ENCODE measurements at regions not wholly inside any gene's neighbourhood (a gene's known extent, or its start where the extent isn't known, plus 50 kb on each side); places are given as distances from the start of the nearest gene placed in this dataset.

DNA sequence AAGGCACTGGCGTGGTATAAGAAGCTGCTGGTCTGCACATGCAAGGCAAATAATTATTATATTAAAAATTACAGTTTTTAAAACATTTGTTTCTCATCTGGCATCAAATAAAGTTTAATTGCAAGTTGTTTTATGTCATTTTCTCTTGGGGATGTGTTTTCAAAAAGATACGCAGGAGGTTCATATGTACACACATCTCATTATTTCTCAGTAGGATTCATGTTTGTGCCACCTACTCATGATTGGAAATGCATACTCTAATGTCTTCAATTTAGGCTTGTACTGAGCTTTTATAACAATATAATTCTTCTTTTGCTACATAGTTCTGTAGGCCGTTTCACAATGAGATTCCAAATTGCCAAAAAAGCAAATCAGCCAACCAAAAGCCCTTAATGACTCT lies 244.2 kb upstream of the MEF2C start:
- DNase-seq (ENCODE audit: low spot score) = no peak

DNA sequence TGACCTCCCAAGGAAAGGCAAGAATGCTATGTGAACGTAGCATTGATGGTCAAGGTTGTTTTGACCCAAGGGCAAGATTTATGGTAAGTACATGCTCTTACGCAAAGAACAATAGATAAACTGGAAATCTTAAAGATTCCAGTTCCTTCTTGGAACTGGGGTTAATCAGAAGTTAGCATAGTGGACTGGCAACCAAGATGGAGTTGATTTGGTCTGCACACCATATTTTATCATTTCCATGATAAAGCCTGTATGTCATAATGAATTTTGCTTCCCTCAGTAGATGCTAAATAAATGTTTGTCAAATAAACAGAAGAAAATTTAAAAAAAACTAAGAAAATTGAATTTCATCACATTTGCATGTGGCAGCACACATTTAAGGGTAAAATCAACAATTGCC lies 242.4 kb upstream of the MEF2C start:
- no peak for DNase-seq (ENCODE audit: low spot score)

DNA sequence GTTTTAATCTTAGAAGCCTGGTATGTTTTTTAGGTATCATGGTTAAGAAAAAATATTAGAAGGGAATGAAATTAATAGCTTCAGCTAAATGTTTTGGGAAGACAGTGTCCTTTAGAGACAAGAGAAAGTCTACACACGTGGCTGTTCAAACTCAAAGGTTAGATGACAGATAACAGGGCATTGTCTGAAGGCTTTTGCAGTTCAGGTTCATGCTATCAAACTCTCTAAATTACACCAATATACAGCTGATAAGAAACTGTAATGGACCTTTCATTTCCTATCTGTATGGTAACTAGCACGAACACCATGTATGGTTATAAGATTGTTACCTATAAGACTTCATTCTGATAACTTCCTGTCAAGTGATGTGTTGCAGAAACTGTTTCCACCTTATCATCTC lies 240.6 kb upstream of the MEF2C start:
- DNase-seq (ENCODE audit: low spot score) = no peak

DNA sequence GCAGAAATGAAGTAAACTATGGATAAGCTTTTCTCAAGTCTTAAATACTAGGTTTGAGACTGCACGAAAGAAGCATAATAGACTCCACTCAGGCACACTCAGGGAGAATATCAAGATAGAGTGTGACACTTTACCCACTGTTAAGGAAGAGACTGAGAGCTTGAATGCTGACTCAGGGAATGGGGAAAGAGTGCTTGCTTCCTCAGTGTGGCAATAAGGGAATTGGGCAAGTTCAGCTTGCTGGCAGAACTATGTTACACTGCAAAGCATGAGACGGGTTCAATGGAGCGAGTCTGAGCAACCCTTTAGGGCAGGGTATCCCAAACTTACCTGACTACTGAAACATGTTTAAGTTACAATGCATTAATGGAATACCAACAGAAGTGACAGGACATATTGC lies 237.7 kb upstream of the MEF2C start:
- peak; percentile 47 for DNase-seq (ENCODE audit: low spot score)

DNA sequence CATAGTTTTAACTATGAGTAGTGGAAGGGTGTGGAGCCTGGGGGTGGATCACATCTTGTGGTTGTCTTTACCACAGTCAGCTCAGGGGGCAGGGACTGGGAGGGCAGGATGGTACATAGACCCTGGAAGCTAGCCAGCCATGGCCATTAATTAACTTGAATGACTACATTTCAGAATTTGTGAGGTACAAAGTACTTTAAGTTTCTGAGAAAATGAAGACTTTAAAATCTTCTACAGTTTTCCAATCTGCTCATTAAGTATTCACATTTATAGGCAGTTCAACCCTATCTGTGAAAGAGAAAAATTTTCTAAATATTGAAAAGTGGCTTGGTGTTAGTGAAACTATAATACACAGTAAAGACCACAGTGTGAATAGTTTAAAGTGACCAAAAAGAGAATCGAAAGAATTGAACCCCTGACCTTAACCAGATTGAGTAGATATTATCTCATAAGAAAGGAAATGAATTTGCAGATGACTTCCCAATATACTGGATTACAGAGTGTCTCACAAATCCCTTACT lies 234.2 kb upstream of the MEF2C start:
- DNase-seq (ENCODE audit: low spot score) = peak; percentile 85

DNA sequence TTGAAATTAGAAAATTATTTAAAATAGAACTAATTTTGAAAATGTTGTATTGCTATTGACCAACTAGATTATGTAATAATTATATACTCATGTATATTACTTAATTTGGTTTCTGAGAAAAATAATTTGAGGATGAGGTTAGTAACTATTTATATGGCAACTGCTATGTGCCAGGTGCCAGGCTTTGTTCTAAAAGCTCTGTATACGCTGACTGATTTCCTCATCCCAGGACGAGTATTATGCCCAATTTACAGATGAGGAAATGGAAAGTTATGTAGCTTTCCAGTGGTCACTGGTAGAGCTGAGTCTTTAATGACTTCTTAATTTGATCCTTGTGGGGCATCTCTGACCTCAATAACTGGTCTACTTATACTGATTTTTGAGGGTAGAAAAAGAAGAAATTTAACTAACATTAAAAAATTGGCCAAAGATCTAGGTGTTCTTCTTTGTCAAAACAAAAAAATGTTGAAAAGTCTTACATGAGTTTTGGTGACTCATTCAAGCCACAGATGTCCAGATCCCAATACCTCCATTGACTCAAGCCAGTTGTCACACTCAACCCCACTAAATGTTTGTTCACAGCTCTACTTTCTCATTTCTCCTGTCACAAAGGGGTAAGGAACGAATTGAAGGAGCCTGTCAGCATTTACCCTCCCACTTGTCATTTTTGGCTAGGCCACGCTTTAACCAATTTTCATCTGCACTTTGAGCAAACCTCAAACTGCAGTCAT lies 228.1 kb upstream of the MEF2C start:
- peak; percentile 6 for DNase-seq (ENCODE audit: low spot score)

DNA sequence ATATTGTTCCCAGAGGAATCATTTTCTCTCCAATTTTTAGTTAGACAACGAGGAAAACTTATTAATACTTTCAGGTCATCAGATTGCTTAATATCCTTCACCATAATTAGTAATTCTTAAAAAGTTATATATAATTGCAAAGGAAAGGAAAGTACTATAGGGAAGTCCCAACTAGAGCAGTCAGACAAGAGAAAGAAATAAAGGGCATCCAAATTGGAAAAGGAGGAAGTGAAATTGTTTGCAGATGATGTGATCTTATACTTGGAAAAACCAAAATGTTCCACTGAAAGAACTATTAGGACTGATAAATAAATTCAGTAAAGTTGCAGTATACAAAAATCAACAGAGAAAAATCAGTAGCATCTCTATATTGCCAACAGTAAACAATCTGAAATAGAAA lies 223.5 kb upstream of the MEF2C start:
- DNase-seq (ENCODE audit: low spot score) = no peak

DNA sequence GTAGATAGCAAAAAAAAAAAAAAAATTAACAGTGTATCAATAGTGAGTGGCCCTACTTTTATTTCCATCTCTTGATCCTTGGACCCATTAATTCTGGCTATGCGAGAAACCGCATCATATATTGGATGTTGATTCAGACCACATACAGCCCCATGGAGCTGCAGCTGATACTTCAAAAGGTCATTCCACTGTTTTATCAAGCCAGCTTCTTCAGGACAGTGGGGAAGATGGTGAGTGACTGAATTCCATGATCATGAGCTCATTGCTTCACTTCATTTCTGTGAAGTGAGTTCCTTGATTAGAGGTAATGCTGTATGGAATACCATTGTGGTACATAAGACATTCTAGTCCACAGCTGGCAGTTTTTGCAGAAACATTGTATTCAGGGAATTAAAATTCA lies 222.9 kb upstream of the MEF2C start:
- peak; percentile 79 for DNase-seq (ENCODE audit: low spot score)

DNA sequence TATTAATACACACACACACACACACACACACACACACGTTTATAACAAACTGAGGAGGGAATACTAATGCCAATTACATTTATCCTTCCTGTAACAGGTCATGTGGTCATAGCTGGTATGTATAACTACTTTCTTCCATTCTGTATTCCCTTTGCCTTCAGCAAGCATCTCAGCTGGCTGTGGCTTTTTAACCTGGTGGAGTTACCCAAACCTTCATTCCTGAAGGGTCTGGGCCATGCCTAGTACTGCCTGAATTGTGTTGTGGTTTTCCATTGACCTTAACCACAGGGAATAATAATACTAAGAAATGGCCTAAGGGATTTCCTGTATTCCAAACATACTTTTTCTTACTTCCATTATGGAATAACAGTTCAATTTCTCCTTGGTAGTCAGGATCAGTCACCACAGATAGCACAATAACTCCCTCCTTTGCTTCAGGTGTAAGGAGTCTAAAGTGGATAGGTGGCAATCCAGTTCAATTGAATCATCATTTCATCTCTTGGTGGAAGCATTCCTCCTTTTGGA lies 222.2 kb upstream of the MEF2C start:
- peak; percentile 53 for DNase-seq (ENCODE audit: low spot score)

DNA sequence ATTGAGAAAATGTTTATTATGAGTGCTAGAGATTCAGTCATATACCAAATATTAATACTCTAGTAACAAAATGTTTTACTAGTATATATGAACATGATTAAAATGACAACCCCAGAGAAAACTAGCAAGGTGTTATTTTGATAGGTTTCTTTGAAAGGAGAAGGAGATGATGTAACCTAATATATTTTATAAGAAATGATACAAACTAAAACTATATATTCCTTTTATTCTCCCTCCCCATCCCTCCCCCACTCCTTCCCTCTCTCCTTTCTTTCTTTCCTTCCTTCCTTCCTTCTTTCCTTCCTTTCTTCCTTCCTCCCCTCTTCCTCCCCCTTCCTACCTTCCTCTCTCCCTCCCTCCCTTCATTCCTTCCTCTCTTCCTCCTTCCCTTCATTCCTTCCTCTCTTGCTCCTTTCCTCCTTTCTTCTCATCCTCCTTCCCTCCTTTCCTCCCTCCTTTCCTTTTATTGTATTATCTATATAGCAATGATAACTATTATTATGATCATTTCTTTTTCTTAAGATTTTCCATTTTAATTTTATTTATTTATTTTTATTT lies 215.3 kb upstream of the MEF2C start:
- no peak for DNase-seq (ENCODE audit: low spot score)

DNA sequence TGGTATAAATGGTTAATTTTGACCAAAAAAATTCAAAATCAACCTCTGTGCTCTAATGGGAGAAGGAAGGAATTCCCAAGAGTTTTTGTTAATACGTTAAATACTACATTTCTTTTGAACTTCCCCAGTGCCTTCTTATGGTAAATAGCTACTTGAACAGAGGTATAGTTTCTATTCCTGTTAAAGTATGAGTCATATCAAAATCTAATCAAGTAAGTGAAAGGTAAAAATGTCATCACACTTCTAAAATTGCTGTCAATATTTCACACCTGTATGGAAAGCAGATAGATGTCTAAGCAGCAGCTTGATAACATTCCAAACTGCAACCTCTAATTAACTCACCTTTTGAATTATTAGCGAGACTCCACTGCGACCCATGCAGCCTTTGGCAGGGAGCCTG lies 214.1 kb upstream of the MEF2C start:
- no peak for DNase-seq (ENCODE audit: low spot score)

DNA sequence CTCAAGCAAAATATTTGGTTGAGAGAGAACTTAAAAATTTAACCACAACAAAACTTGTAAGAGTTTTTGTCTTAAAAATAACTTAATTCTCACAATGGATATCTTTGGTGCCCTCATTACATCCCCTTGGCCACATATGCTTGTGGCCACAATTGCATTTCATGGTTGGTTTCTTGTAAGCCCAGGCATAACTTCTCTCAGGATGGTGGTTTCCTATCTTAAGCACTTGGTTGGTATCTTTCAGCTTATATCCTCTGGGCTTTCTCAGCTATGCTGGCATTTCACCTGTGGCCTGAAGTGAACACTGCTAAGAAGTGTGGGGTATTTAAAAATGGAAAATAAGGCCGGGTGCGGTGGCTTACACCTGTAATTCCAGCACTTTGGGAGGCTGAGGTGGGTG lies 212.4 kb upstream of the MEF2C start:
- DNase-seq (ENCODE audit: low spot score) = no peak

DNA sequence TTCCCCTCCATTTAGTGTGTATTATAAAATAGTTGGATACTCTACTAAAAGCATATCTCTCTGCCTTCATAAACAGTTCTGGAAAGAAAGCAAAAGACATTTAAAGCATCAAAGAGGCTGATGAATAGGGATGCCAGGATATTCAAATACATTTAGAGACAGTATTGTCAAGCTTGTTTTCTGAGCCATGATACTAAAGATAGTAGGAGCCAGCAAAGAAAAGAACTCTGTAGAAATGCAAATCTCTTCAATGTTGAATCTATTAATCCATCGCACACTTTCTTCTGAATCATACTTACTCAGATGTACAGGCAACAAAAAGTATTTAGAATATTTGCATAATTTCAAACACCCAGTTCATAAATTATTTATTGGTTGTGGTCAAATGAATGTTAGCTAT lies 207.1 kb upstream of the MEF2C start:
- DNase-seq (ENCODE audit: low spot score) = no peak

DNA sequence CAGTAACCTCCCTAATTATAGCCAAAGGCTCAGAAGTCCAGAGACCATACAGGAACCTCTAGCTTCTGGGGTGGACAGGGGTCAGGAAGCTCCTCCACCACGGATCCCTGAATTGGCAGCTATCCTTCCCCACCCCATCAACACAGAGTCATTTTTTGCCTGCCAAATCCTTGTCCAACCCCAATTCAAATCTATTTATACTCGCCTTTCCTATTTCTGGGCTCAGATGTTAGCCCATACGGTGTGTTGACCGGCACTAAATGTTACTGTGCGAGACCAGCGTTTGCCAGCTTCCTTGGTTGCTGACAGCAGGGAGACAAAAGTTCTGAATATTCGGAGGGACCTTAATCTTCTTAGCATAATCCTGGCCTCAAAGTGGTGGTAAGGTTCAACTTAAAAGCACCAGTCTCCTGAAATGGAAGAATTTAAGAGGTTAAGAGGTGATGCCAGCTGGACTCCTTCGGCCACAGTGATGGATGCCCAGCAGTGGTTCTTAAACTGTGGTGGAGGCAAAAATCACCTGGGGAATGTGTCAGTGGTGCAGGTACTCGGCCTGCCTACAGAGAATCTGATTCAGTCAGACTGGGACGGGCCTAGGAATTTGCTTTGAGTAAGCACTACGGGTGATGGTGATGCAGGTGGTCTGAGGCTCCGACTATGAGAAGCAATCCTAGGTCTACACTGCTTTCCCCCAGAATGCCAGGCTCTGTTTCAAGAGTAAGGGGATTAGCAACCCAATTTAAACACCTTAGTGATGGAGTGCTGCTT lies 204.8 kb upstream of the MEF2C start:
- no peak for DNase-seq (ENCODE audit: low spot score)

DNA sequence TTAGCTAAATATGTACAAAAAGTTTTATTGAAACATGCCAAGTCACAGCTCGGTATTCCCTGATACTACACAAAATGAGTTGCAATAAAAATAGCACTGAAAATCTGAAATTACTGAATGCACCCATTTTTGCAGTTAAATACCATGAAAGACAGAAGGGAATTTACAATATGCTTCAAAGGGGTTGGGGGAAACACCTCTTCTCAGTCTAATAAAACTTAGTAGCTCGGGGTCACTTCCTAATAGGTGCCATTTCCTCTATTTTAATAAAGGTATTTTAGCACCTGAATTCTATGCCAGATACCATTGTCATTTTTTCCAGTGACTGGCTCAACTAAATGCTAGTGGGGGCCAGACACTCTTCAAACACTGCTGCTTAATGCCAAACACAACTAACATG lies 204.1 kb upstream of the MEF2C start:
- DNase-seq (ENCODE audit: low spot score) = no peak

DNA sequence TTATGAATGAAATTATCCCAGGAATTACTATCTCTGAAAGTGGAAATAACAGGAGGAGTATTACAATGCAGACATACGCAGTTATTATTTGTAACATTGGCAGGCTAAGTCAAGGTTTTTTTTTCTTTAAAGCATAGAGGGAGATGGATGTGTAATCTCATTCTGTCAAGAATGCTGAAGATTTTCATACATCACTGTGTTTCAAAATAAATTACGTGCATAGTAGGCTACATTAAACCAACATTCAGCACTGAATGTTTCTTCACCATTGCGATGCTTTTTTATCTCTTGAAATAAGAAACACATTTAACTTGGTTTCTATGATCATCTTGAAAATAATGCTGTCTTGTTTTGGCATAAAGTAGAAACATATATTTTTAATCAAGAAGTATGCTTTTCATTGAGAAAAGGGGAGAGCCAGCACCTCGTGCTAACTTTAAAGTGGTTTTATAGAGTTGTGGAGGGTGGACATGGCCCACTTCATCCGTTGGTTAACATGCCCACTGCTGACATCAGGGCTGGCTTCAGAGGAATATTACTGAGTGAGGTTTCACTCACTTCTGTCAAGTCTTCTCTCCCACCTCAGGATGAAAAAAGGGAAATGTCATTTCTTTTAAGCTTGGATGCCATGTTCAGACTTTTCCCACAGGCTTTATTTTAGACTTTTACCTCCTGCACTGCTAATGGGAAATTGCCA lies 203.6 kb upstream of the MEF2C start:
- no peak for DNase-seq (ENCODE audit: low spot score)

DNA sequence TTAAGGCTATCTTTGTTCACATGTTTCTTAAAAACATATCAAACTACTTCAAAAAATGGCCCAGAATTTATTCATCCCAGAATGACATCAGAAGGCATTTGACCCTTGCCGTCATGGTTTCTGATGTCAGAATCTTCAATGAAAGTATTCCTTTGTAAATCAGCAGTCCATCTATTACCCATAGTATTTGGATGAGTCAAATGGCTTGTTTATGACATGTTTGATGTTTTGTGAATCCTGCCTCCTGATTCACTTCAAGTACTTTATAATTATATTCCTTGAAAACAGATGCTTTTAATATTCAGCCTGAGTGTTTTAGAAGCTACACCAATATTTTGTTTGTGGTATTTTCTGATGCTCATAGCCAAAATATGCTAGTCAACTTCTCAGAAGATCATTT lies 200.8 kb upstream of the MEF2C start:
- peak; percentile 6 for DNase-seq (ENCODE audit: low spot score)

DNA sequence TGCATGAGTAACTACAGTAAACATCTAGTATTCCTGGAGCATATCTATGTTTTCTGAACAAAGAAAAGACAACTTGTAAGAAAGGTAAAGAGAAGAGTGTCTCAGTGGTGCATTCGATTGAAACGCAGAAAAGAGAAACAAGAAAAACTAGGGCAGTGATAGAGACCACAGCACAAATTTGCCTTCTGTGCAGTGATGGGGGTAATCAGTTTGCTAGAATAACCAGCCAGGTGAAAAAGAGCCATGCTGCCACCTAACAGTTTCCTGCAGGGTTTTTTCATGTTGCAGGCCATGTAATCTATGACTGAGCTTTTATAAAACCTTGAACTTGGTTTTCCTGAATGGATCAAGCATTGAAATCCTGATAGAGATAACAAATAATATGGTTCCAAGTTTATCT lies 198.4 kb upstream of the MEF2C start:
- no peak for DNase-seq (ENCODE audit: low spot score)

DNA sequence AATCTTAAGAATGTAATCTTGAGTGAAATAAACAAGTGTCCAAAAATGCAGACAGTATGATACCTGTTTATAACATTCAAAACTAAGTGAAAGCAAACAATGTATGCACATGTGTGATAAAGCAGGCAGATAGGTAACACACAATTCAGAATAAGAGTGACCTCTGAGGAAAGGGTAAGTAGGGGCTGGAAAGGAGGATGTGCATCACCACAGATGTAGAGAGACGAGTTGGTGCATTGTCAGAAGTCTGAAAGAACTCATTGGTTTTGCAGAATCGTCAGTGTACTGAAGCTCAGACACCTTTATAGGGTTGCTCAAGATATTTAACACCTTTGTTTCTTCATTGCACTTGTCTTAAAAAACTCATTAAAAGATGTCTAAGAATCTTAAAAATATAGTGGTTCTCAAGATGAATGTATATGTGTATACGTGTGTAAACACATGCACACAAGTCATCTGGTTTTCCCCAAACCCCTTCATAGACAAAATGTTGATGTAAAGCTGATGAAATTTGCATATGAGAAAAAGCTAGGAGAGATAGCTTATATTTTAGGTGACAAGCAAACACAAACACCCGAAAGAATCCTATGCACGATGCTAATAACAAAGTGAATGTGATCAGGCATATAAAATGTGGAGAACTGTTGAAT lies 197.6 kb upstream of the MEF2C start:
- no peak for DNase-seq (ENCODE audit: low spot score)

DNA sequence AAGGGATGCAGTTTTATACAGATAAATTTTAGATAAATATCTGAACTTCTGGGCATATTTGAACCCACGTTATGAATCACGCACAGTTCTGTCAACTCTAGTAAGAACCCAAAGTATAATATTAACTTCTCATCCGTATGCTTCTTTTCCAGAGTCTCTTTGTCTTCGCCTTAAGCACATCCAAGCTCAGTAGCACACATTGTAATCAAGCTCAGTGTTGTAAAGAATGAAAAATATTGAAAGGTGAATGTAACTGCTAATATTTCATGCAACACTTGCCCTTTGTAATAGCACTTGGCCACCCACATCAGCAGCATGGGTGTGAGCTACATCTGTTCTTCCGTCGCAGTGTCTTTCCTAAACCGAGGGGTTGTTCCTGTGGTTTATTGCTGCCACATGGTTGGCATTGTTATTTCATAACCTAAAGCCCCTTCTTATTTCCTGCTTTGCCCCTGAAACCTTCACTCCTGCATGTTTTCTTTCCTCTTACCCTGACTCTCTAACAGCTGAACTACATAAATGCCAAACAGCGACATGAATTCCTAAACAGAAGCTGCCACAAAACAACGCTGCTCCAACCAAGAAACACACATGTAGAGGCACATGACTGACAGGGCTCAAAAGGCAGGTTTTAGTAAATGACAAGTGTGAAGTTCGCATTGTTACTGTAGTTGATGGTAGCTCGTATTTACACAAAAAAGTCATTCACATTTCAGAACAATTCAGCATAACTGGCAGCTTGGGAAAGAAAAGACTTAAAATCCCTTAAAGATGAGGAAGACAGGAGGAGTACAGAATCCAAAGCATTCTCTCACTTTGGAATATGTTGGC lies 190.1 kb upstream of the MEF2C start:
- DNase-seq (ENCODE audit: low spot score) = peak; percentile 20

DNA sequence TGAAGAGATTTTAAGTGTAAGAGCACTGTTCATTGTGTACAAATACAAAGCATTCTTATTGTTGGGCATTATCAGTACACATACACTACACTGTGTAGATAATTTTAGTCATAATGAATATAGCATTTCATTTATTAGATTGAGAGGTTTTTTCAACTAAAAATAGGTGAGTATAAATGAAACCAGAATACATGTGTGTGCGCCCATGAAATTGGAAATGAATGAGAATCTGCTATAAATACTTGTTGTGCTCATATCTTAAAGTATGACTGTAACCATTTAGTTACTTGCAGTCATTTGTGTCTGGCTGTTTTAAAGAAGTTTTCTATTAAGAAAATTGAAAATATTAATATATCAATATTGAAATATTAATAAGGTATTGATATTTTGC lies 189.0 kb upstream of the MEF2C start:
- DNase-seq (ENCODE audit: low spot score) = no peak
